NOMO-1 treated with DMSO at 0.1 percent for 48 hours (cell line): ENCODE measurements at regions not wholly inside any gene's neighbourhood (a gene's known extent, or its start where the extent isn't known, plus 50 kb on each side); places are given as distances from the start of the nearest gene placed in this dataset.

Source experiments
- DNase-seq: peaks from one replicate; lab custom pipeline; 2025; ENCODE audit not compliant: unreplicated experiment; lab: John Stamatoyannopoulos, UW

DNA sequence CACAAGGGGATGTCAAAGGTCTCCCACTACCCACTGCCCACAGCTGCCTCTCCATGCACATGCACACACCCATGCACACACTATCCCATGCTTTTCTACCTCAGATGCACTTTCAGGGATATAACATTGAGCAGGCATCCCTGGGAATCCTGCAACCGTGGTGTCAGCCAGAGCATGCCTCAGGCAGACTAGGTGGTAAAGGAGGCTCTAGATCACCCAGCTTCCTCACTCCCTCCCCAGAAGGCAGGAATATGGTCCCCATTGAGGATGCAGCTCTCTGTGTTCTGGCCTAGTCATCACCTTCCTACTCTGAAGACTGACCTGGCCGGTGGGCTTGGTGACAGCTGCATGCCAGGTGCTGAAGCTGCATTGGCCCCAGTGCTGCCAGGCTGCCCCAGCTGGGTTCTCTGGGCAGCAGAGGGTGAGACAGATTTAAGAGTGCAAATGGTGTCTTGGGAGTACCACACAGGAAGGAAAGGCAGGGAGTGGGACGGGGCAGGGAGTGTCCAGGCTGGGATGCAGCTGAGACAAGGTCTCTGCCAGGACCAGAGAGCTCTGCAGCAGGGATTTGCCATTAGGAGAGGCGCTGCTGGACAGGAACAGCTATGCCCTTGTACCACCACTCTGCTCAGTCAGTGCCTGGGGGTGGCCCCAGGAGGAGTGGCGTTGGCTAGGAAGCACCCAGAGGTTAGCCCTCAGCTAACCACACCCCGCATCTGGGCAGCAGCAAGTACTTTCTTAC lies 53.4 kb upstream of the GDF10 start:
- no peak for DNase-seq

DNA sequence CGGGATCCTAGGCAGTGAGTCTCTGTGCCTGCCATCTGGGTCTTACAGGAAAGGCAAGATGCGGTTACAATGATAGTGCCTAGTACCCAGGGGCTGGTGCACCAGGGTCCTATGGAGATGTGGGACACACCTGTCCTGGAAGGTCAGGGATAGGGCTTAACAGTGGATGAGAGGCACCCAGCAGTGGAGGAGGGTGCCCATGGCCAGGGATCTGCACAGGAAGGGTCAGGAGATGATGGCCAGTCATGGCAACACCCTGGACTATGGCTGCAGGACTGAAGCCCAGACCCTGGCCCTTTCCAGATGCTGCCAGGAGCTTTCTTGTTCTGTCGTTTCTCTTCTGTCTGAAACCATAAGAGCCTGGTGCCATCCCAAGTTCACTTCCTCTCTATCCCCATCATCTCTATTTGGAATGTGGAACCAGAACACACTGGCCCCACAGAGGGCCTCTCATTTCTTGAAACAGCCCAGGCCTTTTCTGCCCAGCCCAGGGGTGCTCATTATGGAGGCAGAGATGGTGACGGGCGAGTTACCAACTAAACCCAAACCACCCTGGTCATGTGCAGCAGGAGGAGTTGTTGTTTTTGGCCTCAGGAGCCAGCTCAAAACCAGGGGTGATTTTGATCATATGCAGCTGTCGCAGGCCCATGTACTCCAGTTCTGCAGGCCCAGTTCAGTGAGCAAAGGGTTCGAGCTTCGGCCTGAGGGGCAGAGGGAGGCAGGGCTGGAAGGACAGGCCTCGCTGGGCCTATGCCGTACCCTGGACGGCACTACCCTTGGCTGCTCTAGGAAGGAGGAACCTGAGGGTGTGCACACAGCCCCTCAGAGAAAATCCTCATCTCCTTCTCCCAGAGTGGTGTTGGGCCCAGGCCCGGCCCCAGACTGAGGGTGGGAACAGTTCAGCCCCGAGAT lies 52.6 kb upstream of the GDF10 start:
- DNase-seq: no peak

DNA sequence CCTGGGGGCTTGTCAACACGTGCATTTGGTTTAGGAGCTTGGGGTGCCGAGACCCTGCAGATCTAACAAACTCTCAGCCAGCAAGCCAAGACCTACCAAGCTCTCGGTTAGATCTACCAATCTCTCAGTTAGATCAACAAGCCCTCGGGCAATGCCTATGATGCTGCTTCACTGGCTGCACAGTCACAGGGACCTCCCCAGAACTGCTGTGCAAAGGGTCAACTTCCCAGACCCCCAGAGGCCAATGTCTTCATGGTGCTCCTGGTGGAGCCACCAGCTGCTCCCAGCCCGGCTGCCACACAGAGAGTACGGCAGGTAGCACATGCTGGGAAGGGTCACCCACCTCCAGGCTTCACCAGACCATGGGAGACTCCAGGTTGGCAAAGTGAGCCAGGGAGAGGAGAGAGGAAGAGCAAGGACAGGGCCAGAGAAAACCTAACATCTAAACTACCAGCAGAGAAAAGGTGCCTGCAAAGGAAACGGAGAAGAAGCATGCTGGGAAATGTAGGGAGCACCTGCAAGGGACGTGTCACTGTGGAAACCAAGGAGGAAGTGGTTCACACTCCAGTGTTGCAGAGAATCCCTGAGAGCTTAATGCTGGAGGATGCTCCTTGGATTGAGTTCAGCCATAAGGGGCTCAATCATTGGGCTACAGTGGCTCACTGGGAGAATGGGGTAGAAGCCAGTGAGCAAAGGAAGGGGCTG lies 51.5 kb upstream of the GDF10 start:
- no peak for DNase-seq

DNA sequence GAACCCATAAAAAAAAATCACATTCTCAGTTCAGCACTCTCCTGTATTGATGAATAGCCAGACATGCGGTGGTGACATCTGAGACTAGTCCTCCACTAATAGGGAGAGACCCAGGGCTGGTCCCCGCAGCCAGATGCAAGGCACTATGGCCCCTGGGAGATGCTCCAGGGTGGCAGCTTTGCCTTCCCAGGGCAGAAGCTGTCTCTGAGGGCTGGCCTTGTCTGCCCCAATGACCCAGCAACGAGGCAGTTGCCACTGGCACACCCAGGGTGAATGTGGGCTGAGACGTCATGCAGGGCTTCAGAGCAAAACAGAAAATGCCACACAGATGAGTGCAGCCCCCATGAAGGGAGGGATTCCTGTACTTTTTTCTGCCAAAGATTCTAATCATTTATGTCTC lies 50.1 kb upstream of the GDF10 start:
- DNase-seq: no peak
